ENCODE measurements at regions not wholly inside any gene's neighbourhood (a gene's known extent, or its start where the extent isn't known, plus 50 kb on each side); places are given as distances from the start of the nearest gene placed in this dataset.
"Not testable (repeated sequence)": the region's sequence is repeated elsewhere in the genome, so short reads cannot be mapped to it uniquely, and the experiment has no call there.

DNA sequence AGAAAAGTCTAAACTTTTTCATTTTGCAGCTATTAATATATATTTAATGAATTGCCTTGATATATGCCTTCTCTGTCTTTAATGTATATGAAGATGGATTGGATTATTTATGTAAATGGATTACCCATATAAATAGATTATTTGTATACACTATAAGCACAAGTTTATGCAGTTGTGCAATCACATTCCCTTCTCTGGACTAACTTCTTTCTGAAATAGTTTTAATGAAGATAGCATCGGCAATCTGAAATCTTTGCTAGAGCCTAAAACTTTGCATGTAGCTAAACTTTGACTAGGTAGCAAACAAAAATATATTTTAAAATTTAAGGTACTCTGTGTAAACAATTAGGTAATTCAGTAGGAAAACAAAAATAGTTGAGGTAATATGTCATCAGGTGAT lies 127.8 kb downstream of the PCDH7 start:
- Mint-ChIP-seq H3K4me1 (no peaks in the 10 kb centered on the region), H3K9me3 (no peaks in the 10 kb centered on the region), H3K27ac (no peak overlapping the region), H3K27me3 (no peaks in the 10 kb centered on the region), H3K4me3 (no peak overlapping the region), H3K36me3 (no peaks in the 10 kb centered on the region)

DNA sequence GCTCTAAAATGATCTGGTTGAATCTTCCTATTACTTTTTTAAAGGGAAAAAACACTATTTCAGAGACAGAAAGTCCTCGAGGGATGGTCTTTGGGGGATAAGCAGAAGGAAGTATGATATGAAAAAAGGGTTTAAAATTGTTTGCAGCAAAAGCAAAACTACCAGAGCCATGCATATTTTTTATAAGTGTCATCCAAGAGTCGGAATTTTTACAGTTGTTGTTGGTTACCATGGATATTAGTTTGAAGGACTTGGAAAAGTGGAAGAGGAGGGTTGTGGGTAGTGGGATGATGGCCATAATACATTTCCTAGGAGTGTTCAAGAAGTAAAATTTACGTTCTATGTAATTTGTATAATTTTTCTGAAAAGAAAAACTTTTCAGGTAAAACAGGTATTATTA lies 134.4 kb downstream of the PCDH7 start:
- Mint-ChIP-seq H3K27ac (no peak overlapping the region), H3K36me3 (no peaks in the 10 kb centered on the region), H3K9me3 (no peaks in the 10 kb centered on the region), H3K27me3 (no peaks in the 10 kb centered on the region), H3K4me3 (no peak overlapping the region), H3K4me1 (no peaks in the 10 kb centered on the region)

DNA sequence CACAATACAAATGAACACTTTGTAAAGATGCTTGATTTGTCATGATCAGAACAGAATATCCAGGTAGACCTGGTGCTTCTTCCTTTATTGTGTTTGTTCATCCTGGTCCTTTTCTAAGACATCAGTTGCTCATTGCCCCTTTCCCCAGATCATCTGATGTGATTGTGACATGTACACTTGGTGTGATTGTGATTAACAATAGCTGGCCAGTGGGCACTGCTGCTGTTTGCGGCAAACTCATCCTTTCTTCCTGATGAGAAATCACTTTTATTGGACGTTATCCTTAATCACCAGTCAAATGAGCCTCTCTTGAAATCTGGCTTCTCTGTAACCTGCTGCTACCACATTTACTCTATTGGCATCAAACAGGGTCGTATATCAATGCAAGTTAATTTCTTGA lies 135.1 kb downstream of the PCDH7 start:
- Mint-ChIP-seq H3K9me3 (no peaks in the 10 kb centered on the region), H3K27me3 (no peaks in the 10 kb centered on the region), H3K4me3 (no peak overlapping the region), H3K4me1 (no peaks in the 10 kb centered on the region), H3K36me3 (no peaks in the 10 kb centered on the region), H3K27ac (no peak overlapping the region)

DNA sequence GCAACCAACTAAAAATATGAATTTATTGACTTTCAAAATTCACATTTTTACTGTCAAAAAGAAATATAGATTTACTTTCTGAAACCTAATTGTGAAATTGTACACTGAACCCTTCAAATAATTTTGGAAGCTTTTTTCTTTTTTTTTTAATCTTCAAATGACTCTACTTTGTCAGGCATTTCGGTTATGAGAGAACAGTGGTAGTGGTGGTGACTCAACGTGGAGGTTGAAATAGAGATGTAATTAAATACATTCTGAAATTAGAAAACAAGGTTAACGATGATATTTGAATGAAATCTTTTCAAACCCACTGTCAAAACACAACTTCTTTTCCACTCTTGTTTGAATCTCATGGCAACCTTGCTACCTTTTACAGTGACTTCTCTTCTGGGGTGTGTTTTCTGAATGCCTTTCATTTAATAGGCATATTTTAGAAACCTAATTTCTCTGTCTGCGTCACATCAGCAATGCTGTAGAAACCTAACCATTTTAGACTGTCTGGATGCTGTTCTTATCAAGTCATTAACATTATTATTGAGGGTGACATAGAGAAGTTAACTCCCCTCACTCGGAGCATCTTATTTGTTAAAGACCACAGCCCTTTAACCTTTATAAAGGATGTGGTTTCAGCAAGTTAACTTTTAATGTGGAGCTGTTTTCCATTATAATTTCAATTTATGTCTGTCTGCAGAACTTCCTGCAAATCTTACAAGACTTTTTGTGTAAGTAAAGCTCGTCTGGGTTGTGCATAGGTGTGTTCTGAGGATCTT lies 136.8 kb downstream of the PCDH7 start:
- Mint-ChIP-seq H3K4me3 (no peak overlapping the region), H3K27ac (no peak overlapping the region), H3K9me3 (no peaks in the 10 kb centered on the region), H3K4me1 (no peaks in the 10 kb centered on the region), H3K27me3 (no peaks in the 10 kb centered on the region), H3K36me3 (no peaks in the 10 kb centered on the region)

DNA sequence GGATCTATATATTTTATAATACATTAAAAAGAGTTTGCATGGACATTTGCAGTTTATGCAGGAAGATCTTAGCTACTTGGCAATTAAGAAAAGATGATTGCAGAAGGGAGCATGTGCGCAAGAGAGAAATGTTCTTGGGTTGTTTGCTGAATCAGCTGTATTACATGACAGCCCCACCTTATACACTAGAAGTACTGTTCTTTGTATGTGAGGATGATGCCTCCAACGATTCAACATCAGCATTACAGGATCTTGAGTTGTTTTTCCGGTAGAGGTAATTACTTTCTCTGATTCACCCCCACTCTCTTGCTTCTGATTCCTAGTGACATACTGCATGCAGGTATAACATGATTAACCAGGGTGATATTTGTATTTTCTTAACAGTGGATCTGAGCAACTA lies 140.8 kb downstream of the PCDH7 start:
- Mint-ChIP-seq H3K27ac (no peak overlapping the region), H3K36me3 (no peaks in the 10 kb centered on the region), H3K4me1 (no peaks in the 10 kb centered on the region), H3K4me3 (no peak overlapping the region), H3K9me3 (no peaks in the 10 kb centered on the region), H3K27me3 (no peaks in the 10 kb centered on the region)

DNA sequence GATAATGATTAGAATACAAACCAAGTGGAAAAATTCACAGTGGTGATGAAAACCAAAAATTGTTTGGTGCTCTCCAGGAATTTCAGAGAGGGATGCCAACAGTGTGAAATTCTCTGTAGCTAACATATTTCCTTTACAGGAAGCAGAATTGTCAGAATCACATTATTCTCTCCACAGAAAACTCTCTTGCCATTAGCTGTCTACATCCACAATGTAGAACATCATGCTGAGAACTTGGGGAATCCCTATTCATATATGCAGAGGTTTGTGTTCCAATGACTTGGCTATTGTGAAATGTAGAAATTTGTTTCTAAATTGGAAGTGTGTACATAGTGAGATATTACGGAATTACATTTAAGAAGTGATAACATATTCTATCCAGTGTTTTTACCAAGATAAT lies 142.0 kb downstream of the PCDH7 start:
- H3K9me3 Mint-ChIP-seq: no peaks in the 10 kb centered on the region
- H3K4me3 Mint-ChIP-seq: no peak overlapping the region
- H3K27ac Mint-ChIP-seq: no peak overlapping the region
- no peaks in the 10 kb centered on the region for H3K4me1 Mint-ChIP-seq
- no peaks in the 10 kb centered on the region for H3K27me3 Mint-ChIP-seq
- no peaks in the 10 kb centered on the region for H3K36me3 Mint-ChIP-seq

DNA sequence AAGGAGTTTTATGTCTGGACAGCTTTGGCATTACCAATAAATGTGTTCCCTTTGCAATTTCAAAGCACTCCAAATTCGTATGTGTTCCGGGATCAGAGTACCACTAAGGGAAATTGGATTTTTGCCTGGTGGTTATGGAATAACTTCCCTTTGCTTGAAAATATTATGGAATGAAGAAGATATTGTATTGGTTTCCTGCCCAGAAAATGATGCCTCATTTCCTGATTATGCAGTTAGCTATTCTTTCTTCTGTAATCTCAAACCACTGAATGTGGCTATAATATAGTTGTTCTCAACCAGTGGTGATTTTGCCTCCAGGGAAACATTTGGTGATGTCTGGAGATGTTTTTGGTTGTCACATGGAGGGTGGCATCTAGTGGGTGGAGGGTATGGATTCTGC lies 142.9 kb downstream of the PCDH7 start:
- Mint-ChIP-seq H3K27ac (no peak overlapping the region), H3K4me1 (no peaks in the 10 kb centered on the region), H3K9me3 (no peaks in the 10 kb centered on the region), H3K27me3 (no peaks in the 10 kb centered on the region), H3K36me3 (no peaks in the 10 kb centered on the region), H3K4me3 (no peak overlapping the region)

DNA sequence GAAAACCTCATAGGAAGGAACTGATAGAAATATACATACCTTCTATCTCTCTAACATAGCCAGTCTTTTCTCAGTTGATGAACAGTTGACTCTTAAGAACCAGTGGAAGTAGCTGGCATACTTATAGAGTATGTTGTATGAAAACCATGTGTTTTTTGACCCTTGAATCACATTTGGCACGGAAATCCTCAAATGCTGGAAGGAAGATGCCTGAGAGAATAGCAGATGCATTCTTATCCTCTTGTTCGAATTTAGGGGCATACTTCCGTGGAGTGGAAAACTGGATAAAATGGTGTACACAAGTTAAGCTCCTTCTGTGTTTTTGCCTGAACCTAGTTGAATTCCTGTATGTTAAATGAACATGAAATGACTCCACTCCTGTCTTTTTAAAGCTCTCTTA lies 145.5 kb downstream of the PCDH7 start:
- Mint-ChIP-seq H3K9me3 (peaks cover 1% of the 10 kb centered on the region), H3K36me3 (no peaks in the 10 kb centered on the region), H3K27ac (no peak overlapping the region), H3K4me1 (no peaks in the 10 kb centered on the region), H3K27me3 (no peaks in the 10 kb centered on the region), H3K4me3 (no peak overlapping the region)

DNA sequence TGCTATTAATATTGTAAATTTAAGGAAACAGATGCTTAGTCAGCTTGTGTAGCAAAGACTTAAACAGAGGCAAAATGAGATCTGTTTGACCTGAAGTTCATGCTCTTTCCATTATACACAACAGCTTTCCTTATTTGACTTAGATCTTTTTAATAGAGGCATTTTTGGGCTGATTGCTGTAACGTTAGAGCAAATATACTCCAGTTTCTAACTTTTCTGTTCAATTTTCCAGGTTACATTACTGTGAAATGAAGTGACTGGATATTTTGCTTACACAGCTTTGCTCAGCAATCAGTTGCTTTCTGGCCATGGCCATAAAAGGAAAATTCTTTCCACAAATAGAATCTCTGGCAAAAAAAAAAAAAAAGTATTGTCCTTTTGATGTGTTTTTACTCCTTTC lies 146.2 kb downstream of the PCDH7 start:
- Mint-ChIP-seq H3K9me3 (peaks cover 5% of the 10 kb centered on the region), H3K4me3 (no peak overlapping the region), H3K4me1 (no peaks in the 10 kb centered on the region), H3K27ac (no peak overlapping the region), H3K36me3 (no peaks in the 10 kb centered on the region), H3K27me3 (no peaks in the 10 kb centered on the region)

DNA sequence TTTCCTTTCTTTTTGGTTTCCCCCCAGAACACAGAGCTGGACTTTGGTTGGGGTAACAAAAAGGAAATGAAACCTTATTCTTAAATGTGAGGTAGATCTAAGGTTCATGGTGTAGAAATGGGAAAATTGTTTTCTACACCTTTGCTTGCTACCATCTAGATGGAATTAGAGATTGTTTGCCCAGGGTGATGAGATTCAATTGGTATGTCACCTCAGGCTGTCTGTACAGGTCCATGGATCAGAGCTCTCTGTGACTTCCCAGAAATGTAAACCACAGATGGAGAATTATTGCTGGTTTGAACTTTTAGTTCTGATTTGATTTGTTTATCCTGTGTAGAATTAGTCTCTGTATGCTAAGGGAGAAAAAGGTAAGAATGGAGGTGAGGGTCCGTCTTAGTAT lies 146.7 kb downstream of the PCDH7 start:
- Mint-ChIP-seq H3K27me3 (no peaks in the 10 kb centered on the region), H3K27ac (no peak overlapping the region), H3K9me3 (peaks cover 5% of the 10 kb centered on the region)

DNA sequence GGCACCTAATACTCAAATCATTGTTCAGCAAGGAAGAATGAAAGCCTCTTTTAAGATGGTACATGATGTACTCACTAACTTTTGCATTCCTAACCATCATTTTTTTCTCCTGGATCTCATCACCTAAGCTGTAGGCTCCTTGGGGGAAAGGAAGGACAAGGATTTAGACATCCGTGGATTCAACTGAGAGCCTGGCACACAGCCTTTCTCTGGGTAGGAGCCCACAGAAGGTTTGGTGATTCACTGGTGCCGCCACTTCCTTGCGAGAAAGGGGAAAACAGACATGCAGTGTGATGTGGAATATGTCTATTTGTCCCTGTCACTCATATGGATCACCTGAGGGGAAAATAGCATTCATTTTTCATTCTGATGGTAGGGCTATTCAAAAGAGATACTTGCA lies 147.3 kb downstream of the PCDH7 start:
- no peak overlapping the region for H3K27ac Mint-ChIP-seq
- H3K27me3 Mint-ChIP-seq: no peaks in the 10 kb centered on the region
- H3K4me3 Mint-ChIP-seq: no peak overlapping the region
- no peaks in the 10 kb centered on the region for H3K4me1 Mint-ChIP-seq
- H3K9me3 Mint-ChIP-seq: peaks cover 5% of the 10 kb centered on the region
- no peaks in the 10 kb centered on the region for H3K36me3 Mint-ChIP-seq

More for the DNA sequence above, 146.7 kb downstream of the PCDH7 start:
- H3K4me3 Mint-ChIP-seq: no peak overlapping the region
- H3K36me3 Mint-ChIP-seq: no peaks in the 10 kb centered on the region
- no peaks in the 10 kb centered on the region for H3K4me1 Mint-ChIP-seq

DNA sequence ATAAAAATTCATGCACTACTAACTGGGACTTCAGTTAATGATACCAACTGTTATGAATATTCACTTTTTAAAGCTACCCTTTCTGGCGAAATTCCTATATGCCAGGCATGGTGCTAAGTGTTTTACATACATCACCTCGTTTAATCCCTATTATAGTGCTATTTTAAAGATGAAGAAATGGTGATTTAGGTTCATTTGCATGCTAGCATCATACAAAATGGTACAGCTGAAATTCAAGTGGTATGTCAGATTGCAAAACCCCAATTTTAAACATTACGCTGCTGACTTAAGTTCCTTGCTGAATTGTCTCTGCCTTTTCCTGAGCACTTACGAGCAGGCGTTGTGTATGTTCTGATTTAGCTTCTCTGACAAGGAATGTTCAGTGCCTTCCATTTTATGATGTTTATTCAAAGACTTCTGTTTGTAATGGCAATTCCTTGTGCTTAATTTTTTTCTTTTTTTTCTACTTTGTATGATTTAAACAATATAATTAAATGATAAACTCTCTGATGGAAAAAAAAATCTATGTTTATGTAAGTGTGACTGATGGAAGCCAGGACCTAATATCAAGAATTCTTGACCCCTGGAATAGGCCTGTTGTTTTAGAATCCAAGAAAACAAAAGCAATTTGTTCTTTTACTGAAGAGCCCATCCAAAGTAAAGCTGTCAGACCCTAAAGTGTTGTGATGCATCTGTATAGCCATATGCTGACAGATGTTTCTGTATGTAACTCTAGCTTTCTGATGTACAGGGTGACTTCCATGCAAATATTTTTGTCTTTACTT lies 148.1 kb downstream of the PCDH7 start:
- Mint-ChIP-seq H3K4me1 (no peaks in the 10 kb centered on the region), H3K9me3 (peaks cover 5% of the 10 kb centered on the region), H3K36me3 (no peaks in the 10 kb centered on the region), H3K27ac (no peak overlapping the region), H3K27me3 (no peaks in the 10 kb centered on the region), H3K4me3 (no peak overlapping the region)

DNA sequence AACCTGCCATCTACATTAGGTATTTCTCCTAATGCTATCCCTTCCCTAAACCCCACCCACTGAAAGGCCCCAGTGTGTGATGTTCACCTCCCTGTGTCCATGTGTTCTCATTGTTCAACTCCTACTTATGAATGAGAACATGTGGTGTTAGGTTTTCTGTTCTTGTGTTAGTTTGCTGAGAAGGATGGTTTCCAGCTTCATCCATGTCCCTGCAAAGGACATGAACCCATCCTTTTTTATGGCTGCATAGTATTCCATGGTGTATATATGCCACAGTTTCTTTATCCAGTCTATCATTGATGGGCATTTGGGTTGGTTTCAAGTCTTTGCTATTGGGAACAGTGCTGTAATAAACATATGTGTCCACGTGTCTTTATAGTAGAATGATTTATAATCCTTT lies 149.2 kb downstream of the PCDH7 start:
- H3K9me3 Mint-ChIP-seq, H3K4me1 Mint-ChIP-seq, H3K27ac Mint-ChIP-seq, H3K36me3 Mint-ChIP-seq, H3K27me3 Mint-ChIP-seq, H3K4me3 Mint-ChIP-seq: not testable (repeated sequence)

DNA sequence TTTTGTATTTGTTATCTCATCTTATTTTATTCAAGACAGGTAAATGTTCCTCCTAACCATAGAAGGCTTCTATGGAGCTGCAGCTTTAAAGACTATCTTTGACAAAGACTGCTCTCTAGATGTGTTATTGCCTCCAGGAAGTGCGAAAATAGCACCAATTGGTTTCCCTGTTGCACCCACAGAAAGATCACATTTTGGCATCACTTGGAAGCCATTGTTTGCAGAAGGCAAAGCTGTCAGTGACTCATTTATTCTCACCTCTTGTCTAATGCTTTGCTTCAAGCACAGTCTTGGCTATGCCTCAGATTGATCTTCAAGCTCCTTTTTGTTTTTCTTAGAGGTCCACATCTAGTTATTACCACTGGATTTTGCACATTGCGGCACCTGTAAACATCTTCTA lies 150.3 kb downstream of the PCDH7 start:
- Mint-ChIP-seq H3K36me3 (no peaks in the 10 kb centered on the region), H3K4me1 (no peaks in the 10 kb centered on the region), H3K27ac (no peak overlapping the region), H3K9me3 (peaks cover 5% of the 10 kb centered on the region), H3K4me3 (no peak overlapping the region), H3K27me3 (no peaks in the 10 kb centered on the region)

DNA sequence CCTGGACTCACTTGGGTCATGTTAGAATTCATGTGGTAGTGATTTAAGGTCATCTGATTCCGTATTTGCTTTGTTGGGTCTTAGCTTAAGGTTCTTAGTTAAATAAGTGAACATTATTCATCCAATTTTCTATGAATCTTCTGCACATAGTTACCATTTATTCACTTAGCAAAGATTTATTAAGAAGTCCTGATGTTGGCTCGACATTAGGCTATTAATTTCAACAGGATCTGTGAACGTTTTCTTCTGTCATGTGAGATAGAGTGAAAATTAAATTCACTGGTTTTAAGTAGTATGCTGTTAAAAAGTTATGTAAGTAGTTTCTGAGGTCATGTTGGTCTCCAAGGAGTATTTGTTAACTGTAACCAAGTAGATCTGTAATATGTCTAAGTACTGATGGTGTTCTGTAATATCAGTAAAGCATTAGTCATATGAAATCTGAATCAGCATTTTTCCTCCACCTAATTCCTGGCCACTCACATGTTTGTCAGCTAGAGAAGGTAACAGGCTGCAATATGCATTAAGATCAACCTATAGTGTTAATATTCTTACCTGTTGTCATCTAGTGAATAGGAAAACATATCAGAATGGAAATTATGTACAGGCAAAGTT lies 155.6 kb downstream of the PCDH7 start:
- H3K4me1 Mint-ChIP-seq: no peaks in the 10 kb centered on the region
- H3K4me3 Mint-ChIP-seq: no peak overlapping the region
- H3K27ac Mint-ChIP-seq: no peak overlapping the region
- peaks cover 3% of the 10 kb centered on the region for H3K9me3 Mint-ChIP-seq
- H3K36me3 Mint-ChIP-seq: no peaks in the 10 kb centered on the region
- no peaks in the 10 kb centered on the region for H3K27me3 Mint-ChIP-seq

DNA sequence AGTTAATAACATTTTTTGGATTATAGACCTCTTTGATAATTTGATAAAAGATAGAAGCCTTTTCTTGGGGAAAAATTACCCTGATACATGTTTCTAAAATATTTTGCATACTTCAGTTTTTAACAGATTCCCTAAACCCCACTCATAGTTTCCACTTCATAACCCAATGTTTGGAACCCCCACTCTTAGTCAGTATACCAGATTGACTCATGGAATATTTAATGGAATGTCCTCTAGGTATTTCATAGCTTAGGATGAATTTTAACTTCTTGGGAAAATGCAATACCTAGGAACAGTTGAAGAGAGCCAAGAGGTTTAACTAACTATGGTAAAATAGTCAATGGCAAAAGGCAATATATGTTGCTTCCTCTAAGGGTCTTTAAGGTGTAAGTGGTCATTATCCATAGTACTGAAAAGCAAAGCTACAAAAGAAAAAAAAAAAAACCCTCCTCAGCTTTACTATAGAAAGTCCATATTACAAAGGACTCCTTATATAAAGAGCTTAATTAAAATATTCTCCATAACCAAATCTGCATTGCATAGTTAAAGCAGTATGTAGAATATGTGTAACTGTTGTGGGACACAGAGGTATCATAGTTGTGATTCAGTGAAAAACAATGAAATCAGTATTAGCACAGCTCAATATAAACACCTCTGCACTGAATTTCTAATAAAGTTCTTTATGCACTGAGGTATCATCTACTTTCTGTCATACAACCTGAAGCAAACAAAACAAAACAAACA lies 159.9 kb downstream of the PCDH7 start:
- Mint-ChIP-seq H3K9me3 (peaks cover 4% of the 10 kb centered on the region), H3K27ac (no peak overlapping the region), H3K4me1 (no peaks in the 10 kb centered on the region), H3K36me3 (no peaks in the 10 kb centered on the region), H3K4me3 (no peak overlapping the region), H3K27me3 (no peaks in the 10 kb centered on the region)

Data from activated naive CD4-positive, alpha-beta T cell treated with anti-CD3 and anti-CD28 coated beads, Interleukin-2, amount 50 U/mL, for 24 hours (primary cell).